Stimulated activated CD4-positive, alpha-beta T cell treated with anti-CD3 and anti-CD28 coated beads, Interleukin-1b, Interleukin-23, amount 100 ng/mL, for 48 hours (primary cell): ENCODE measurements at regions not wholly inside any gene's neighbourhood (a gene's known extent, or its start where the extent isn't known, plus 50 kb on each side); places are given as distances from the start of the nearest gene placed in this dataset.

Experiments used
- DNase-seq: peaks from one replicate; pipeline ENCODE4 v3.0.0-alpha.2; 2020

DNA sequence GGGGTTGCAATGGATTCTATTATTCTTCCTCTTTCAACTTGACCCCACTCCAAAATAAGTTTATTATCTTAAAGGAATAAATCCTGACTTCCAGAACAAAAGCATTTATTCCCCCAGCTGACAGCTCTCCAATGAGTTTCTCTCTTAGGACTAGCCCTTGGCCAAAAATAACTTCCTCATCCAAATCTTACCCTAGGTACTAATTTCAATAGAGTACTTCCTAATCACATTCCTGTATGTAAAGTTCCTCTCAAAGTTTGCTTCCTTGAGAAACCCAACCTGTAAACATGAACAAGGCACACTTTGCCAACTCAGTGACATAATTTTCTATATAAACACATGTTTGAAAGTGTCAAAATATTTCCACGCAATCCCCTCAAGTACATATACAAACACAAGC is 671.2 kb upstream of the GALNTL6 start:
- DNase-seq = no peak

DNA sequence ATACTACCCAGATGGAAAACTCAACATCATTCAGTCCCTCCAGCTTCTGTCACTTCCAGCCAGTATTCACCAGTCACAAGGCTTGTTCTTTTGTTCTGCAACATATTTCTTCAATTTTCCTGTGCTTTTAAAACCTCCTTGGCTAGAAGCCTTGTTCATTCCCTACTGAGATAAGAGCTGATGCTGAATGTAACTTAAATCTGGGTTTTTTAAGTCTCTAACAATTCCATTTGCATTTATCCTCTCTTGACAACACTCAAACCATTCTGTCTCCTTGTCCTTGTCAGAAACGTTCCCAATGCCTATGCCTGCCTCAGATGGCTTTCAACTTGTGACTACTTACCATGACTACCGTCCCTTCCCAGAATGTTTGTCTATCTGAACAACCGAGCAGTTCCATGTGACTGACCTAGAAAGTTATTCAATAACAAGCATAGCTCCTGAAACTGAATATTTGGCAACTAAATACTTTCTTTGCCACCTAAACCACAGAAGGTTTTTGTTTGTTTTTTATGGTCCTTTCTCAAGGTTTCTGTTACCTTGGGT is 682.9 kb upstream of the GALNTL6 start:
- no peak for DNase-seq

DNA sequence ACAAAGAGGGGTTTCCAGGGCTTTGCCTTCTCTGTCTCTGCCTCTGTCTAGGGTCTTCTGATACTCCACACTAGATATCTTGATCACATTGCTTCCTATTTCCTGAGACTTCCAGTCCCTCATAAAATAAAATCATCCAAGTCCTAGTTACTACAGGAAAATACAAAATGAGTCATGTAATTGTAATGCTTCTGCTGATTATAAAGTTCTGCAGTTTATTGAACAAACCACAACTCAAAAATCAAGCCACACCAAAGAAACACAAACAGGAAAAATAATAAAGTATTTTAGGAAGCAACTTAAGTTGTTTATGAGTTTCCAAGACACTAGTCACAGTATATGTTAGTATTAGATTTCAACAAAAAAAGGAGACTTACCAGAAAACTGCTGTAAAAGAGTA is 695.1 kb upstream of the GALNTL6 start:
- DNase-seq = no peak

DNA sequence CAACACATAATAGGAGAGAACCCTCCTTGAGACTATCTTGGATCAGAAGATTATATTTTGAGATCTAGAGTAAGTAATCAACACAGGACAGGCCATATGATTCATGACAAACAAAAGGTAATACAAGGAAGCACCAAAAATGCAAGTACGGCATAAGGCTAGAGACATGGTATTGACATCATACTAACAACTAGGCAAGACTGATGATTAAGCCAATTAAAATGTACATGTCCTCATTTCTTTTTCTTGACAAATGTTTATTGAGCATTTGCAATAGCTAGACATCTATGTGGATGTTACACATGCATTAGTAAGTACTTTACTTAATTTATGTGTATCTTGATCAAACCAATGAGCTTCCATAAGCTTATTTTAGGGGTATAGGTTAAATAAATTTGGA is 695.7 kb upstream of the GALNTL6 start:
- DNase-seq = no peak

DNA sequence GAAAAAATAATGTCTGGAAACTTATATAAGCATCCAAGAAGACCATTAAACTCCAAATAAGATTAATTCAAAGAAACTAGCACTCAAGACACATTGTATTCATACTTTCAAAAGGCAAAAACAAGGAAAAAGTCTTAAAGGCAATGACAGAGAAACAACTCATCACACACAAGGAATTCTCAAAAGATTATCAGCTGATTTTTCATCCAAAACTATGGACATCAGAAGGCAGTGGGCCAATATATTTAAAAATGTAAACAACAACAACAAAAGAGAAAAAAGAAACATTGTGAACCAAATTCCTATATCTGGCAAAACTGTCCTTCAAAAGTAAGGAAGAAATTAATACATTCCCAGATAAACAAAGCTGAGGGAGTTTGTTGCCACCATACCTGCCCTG is 711.4 kb upstream of the GALNTL6 start:
- DNase-seq = no peak

DNA sequence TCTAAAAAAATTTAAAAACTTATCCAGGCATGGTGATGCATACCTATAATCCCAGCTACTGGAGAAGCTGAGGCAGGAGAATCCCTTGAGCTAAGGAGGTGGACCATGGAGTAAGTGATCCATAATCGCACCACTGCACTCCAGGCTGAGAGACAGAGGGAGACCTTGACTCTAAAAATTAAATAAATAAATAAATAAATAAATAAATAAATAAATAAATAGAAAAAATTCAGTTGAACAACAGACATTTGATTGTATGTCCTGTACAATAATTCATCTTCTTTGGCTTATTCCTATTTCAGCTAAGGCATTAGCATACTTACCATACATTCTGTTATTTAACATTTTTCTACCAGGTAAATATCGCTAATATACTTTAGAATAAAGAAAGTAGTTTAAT is 726.1 kb upstream of the GALNTL6 start:
- DNase-seq = no peak

DNA sequence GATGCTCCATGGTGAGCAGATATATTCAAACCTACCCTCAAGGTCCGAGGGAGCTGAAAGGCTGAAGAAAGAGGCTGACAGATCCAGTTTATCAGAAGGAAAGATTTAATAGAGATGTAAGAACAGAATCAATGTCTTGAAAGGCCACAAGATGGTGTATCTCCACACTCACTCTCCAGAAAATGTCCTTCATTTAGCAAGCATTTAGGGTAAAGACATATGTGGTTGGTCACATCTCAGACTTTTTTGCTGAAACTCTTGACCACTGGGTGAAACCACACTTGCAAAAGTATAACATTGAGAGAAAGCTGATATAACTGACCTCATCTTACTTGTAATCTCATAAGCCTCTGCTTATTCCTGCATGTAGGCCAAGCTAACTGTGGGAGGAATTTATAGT is 745.8 kb upstream of the GALNTL6 start:
- no peak for DNase-seq

DNA sequence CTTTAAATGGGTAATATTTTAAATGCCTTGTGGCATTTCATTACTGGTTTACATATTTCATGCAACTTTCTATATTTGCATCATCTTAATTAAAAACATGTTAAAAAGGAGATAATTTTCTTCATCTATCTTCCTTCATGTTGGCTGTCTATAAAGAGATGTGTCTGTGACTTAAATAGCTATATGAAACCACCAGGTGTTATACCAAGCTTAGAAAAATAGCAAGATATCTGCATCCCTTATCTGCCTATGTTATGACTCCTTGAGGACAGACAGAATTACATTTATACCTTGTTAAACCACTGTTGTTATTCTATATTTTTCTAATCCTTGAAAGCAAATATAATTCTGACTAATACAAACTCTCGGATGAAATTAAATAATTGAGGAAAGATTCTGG is 763.8 kb upstream of the GALNTL6 start:
- DNase-seq = no peak

DNA sequence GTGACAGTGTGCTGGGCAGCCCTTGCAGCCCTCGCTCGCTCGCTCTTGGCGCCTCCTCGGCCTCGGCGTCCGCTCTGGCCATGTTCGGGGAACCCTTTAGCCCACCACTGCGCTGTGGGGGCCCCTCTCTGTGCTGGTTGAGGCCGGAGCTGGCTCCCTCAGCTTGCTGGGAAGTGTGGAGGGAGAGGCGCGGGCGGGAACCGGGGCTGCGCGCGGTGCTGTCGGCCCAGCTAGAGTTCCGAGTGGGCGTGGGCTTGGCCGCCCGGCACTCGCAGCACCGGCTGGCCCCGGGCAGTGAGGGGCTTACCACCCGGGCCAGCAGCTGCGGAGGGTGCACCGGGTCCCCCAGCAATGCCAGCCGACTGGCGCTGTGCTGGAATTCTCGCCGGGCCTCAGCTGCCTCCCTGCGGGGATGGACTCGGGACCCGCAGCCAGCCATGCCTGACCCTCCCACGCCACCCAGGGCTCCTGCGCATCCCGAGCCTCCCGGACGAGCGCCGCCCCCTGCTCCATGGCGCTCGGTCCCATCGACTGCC is 770.1 kb upstream of the GALNTL6 start:
- no peak for DNase-seq

DNA sequence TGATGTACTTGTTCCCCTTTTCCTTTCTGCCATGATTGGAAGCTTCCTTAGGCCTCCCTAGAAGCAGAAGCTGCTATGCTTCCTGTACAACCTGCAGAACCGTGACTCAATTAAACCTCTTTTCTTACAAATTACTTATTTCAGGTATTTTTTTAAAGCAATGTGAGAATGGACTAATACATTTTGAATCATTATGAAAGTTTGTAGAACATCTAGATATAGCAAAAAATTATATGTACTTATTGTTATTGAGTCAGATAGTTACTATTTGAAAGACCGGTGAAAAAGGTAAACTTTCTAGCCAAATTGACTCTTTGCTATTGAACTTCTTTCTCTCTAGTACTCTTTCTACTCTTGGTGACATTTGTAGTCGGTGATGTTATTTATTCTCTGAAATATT is 777.3 kb upstream of the GALNTL6 start:
- DNase-seq = no peak

DNA sequence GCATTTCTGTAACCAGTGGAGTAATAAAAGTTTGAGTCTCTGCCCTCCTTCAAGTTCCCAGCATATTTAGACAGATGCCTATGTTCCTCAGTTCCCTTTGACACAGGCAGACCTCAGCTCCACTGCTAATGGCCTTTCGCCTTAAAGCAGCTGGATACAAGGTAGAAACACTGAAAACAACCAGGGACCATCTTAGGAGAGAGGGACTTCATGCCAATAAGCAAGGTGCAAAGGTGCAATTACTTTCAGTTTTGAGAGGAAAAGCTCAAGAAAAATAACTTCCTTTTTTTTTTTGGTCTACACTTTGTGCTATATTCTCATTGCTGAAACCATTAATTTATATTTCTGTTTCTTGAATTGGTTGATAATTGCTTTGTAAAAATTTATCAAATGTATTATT is 781.9 kb upstream of the GALNTL6 start:
- DNase-seq = no peak

DNA sequence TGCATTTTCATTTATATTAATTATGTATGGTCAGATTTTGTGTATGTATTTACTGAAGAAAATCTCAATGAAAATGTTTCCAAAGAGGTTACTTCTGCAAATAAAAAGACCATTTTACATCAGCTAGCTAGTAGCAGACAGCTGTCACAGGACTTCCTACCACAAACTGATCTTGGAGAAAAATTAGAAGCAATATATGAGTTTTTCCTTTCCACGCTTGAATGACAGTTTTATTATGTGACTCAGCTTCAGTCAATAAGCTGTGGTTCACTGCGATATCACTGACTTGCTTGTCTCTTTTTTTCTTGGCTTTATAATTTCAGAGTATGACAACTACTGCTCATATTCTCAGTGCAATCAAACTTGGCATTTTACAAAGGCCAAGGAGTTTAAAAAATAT is 787.4 kb upstream of the GALNTL6 start:
- no peak for DNase-seq

DNA sequence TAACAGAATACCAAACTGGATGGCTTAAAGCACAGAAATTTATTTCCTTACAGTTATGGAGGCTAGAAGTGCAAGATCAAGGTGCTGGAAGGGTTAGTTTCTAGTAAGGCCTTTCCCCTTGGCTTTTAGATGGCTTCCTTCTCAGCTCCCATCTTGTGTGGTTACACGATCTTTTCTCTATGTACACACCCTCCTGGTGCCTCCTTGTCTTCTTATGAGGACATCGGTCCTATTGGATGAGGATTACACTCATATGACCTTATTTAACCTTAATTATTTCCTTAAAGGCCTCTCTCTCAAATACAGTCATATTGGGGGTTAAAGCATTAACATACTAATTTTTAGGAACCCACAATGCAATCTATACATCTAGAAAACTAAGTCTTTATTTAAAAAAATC is 787.9 kb upstream of the GALNTL6 start:
- no peak for DNase-seq

DNA sequence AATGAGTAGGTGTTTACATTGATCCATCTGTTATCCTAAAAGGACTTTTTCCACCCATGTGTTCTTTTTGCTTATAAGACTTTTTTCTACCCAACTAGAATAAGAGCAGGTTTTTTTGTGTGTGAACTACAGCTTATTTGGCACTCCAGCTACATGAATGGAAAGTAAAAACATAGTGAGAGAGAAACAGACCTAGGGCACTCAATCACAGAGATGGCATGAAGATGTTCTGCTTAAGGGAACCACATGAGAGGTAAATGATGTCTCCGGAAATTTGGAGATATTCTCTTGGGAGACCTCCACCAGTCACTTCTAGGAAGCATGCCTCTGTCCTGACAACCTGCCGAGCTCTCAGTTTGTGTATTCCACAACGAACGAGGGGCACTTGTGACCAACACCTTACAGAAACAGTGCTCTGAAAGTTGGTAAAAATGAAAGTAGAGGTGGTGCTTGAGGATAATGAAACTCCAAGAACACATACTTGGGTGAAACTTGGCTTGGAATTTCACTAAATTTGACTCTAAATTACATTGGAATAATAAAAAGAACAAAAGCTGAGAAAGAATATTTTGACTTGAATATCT is 788.4 kb upstream of the GALNTL6 start:
- no peak for DNase-seq

DNA sequence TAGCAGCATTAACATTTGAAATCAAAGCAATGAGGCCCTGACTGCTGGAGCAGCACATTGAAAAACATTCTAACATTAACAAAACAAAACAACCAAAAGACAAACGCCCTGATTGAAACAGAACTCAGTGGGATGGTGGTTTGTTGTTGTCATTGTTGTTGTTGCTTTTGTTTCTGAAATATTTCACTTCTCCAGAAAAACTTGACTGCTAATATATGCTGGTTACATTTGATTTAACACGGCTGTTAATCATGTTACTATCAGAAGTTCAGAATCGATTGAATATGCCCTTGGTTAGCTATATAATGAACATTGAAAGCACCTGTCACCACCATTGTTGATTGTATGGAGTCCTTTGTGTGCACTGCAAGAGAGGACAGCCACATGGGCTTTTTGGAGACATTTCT is 790.4 kb upstream of the GALNTL6 start:
- no peak for DNase-seq

DNA sequence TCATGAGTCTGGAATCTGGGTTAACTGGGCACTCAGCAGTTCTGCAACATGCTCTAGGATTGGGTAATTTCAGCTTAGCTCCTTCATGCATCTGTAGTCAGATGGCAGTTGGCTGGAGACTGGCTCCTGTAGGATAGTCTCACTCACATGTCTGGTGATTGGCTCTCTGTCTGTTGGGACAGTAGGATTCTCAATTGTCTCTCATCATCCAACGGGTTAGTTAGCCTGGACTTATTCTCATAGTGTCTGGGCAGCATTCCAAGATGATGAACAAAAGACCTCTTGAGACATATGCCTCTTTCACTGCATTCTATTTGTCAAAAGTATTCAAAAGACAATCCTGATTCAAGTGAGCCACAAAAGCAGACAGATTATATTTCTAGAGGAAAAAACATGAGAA is 795.6 kb upstream of the GALNTL6 start:
- DNase-seq = no peak

DNA sequence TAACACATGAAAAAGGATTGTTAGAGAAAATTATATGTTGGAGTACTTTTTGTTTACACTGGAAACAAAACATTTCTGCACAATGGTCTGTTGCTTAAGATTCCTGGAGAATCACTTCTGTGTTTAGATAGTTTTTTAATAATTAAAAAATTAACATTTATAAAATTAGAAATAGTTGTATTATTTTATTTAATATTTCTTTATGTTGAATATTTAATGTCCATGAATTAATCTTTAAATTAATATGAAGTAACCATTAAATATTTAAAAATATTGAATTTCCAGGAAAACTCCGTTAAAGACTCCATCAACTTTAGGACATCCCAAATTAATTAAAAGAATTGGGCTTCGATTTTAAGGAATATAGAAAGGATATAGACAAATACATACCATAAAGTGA is 797.1 kb upstream of the GALNTL6 start:
- DNase-seq = no peak

DNA sequence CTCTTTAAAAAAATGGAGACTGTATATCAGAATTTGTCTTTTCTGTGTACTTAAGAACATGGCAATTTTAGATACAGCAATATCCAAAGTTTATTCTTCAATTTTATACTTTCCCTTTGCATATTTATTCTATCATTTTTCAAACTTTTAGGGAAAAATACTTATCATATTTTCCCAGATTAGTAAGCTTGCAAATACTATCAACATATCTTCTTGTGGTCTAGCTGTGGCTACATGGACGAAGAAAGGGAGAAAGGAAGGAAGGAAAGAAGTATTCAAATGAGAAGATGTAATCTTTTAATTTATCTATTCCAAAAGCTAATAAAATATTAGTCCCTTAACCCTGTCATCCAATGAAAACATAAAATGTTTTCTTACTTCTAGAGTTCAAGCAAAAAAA is 797.8 kb upstream of the GALNTL6 start:
- no peak for DNase-seq

DNA sequence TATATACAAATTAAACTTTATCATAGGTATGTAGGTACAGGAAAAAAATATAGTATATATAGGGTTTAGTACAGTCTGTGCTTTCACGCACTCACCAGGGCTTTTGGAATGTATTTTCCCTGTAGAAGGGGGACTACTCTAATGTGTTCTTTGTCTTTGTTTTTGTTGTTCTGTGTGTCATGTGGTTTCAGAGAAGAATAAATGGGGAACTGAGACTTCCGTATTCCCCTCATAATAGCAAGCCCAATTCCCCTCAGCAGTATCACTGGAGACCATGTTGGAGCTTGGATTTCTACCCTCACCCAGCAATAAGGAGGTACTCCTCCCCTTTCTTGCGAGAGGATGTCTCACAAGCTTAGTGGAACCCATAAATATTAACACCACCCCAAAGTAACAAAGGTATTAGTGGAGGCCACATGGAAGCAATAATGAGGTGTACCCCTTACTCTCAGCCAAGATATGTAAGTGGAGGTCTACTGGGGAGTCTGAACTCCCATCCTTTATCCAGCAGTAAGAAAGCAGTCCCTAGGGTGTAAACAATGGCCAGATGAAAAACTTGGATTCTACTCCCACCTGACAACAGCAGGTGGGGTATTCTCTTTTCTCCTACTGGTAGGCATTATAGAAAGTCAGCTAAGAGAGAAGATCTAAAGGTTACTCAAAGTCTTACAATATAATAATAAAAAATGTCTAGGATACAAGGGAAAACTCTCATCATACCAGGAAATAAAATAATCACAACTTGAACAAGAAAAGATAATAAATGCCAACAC is 805.4 kb upstream of the GALNTL6 start:
- DNase-seq = no peak

DNA sequence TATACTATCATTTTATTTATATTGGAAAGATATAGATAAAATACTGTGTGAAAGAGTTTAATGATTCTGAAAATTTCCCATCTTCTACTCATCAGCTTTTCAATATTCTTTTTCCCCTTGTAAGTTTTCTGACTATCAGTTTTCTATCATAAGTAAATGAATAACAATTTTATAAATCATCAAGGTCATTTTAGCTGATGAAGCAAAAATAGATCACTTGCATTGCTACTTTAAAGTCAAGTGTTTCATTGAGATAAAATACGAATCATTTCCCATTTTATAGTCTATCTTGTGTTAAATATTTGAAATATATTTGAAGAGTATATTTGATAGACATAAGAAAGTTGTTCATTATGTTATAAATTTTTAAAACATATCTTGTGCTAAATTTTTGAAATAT is 811.0 kb upstream of the GALNTL6 start:
- DNase-seq = no peak

DNA sequence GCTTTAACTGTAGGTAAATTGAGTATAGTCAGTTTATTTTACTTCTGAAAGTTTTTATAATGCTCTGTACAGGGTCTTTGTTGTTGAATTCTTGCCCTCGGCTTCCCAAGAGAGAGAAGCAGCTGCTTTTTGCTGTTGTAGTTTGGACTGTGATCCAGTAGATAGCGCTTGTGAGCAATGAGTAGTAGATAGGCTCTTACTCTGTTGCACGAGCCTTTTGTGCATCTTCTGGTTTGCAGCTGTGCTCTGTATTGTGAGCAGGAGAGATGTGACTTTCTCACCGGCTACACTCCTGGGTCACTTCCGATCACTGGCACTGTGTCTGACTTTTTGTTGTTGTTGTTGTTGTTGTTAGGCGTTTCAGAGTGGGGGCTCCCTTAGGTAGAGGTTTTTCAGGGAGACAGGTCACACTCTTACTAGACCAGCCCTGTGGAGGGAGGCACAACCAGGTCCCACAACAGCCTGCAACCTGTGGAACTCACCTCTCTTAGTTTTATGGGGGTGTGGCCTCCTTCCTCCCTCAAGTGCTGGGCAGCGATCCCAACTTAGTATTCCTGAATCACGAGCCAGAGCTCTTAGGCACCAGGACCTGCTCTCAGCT is 822.1 kb upstream of the GALNTL6 start:
- DNase-seq = no peak

DNA sequence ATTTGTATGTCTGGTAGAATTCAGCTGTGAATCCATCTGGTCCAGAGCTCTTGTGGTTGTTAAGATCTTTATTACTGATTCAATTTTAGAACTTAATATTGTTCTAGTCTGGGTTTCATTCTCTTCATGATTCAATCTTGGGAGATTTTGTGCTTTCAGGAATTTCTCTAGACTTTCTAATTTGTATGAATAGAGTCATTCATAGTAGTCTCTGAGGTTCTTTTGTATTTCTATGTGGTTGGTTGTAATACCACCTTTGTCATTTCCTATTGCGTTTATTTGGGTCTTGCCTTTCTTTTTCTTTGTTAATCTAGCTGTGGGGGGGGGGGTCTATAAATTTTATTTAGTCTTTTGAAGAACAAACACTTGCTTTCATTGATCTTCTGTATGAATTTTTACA is 824.8 kb upstream of the GALNTL6 start:
- no peak for DNase-seq

DNA sequence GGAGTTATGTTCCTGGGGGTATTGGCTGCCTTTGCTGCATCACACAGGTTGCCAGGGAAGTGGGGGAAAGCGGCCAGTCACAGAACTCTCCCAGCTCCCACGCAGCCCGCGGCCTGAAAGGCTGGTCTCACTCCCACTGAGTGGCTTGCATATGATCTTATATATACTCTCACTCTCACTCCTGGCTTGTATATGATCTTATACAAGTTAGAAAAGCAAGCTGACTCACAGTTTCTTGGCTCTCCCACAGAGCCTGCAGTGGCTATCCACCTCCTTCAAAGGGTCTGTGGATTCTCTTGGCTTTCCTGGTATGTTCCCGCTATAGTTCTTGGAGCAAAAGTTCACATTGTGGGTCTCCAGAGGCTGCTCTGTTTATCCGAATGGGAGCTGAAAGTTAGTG is 833.5 kb upstream of the GALNTL6 start:
- no peak for DNase-seq

DNA sequence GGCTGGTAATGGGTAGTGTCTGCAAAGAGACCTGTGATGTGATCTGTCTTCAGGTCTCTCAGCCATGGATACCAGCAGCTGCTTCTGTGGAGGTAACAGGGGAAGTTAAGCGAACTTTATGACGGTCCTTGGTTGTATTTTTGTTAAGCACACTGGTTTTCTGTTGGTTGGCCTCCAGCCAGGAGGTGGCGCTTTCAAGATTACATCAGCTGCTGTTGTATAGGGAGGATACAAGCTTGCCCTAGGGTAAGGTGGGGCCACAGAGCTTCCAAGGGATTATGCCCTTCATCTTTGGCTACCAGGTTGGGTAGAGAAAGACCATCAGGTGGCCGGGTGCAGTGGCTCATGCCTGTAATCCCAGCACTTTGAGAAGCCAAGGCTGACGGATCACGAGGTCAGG is 834.2 kb upstream of the GALNTL6 start:
- no peak for DNase-seq
